D721Med (cell line): ENCODE measurements at regions not wholly inside any gene's neighbourhood (a gene's known extent, or its start where the extent isn't known, plus 50 kb on each side); places are given as distances from the start of the nearest gene placed in this dataset.

Experiments
- DNase-seq: peaks from one replicate; pipeline ENCODE4 v3.0.0; 2011; ENCODE audit warnings: low spot score; ENCODE audit not compliant: insufficient read length
- FAIRE-seq: peaks from 2 replicates; lab custom pipeline; 2011; peaks lifted over from hg19 to GRCh38; lab: Jason Lieb, UNC
- TF ChIP-seq, protein P1 (sequence below): IDR thresholded peaks from 2 replicates; pipeline ENCODE4 v1.5.1; 2012; ENCODE audit warnings: mild to moderate bottlenecking, control low read depth; ENCODE audit not compliant: insufficient read depth; ENCODE audit errors: missing control alignments

DNA sequence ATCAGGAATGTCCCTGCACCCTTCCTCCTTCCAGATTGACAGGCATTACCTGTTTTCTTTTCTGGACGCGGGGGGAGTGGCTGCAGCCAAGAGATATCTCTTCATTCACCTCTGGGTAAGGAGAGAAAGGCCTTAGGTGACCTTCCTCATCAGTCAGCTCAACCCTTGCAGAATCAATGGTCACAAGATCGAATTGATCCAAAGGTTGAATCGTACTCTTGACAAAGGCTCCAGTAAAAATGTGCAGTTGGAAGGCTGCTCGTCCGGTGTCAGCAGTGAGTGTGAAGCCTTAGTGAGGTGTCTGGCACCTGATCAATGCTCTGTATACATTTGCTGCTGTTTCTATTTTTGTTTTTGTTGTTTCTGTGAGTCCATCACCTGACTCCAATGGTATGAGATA is 282.6 kb upstream of the AJAP1 start:
- DNase-seq = no peak
- TF ChIP-seq, protein P1, sequence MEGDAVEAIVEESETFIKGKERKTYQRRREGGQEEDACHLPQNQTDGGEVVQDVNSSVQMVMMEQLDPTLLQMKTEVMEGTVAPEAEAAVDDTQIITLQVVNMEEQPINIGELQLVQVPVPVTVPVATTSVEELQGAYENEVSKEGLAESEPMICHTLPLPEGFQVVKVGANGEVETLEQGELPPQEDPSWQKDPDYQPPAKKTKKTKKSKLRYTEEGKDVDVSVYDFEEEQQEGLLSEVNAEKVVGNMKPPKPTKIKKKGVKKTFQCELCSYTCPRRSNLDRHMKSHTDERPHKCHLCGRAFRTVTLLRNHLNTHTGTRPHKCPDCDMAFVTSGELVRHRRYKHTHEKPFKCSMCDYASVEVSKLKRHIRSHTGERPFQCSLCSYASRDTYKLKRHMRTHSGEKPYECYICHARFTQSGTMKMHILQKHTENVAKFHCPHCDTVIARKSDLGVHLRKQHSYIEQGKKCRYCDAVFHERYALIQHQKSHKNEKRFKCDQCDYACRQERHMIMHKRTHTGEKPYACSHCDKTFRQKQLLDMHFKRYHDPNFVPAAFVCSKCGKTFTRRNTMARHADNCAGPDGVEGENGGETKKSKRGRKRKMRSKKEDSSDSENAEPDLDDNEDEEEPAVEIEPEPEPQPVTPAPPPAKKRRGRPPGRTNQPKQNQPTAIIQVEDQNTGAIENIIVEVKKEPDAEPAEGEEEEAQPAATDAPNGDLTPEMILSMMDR = no peak
- FAIRE-seq = no peak

DNA sequence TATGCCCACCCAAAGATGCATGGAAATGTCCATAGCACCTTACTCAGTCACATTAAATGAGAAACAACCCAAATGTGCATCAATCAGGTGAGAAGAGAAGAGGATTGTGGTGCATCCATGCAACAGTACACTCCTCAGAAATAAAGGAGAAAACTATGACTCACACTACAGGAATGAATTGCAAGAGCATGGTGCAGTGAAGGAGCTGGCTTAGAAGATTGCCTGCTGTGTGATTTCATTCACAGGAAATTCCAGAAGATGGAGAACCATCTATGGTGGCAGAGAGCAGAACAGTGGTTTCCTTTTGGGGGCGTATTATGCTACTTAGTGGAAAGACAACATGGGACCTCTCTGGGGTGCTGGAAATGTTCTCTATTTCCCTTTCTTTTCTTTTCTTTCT is 278.6 kb upstream of the AJAP1 start:
- TF ChIP-seq, protein P1 = no peak
- no peak for FAIRE-seq
- DNase-seq = no peak

DNA sequence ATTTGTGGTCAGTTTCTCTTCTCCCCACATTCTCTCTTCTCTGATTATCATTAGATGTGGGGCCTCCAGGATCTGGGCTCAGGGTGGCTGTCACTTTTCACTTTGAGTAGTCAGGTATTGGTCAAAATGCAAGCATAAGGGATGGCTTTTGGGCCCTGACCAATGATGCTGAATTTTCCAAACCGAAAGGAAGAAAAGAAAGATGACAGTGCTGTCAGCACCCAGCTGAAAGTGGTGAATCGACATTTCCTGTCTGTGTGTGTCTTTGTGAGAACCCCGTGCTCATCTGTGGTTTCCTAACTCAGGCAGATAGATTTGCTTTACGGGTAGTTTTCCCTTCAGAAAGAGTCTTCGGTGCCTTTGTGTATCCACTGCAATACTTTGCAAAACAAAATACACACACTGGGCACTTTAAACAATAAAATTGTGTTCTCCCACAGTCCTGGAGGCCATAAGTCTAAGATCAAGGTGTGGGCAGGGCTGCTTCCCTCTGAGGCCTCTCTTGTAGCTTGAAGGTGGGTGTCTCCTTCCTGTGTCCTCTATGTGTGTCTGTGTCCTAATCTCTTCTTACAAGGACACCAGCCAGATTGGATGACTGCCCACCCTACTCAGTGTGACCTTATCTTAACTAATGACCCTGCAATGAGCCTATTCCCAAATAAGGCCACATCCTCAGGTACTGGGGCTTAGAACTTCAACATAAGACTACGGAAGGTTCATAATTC is 274.8 kb upstream of the AJAP1 start:
- TF ChIP-seq, protein P1 = no peak
- DNase-seq = no peak
- no peak for FAIRE-seq

DNA sequence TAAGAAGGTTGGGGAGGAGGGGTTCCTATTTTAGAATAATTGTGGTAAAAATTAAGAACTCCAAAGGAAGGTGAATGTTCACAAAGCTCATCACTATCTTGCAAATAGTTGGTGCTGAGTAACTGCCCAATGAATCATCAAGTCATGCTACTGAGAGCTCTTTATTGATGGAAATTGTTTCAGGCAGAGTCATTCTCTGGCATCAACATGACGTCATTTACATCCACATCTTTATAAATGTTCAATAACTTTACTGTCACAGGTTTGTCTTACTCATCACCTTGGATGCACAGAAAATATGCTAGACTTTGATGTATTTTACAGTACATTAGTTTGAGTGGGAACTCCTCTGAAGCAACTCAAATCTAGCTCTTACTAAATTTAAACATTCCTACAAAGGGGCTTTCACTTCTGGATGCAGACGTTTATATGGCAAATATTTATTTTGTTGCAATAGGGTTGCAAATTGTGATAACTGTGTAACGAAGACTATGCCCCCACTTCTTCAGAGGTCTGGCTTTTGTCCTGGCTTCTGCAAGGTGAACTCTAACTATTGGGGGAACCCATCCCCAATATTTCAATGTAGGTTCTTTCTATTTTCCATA is 273.7 kb upstream of the AJAP1 start:
- FAIRE-seq (no peak), DNase-seq (no peak)
- TF ChIP-seq, protein P1 = no peak

DNA sequence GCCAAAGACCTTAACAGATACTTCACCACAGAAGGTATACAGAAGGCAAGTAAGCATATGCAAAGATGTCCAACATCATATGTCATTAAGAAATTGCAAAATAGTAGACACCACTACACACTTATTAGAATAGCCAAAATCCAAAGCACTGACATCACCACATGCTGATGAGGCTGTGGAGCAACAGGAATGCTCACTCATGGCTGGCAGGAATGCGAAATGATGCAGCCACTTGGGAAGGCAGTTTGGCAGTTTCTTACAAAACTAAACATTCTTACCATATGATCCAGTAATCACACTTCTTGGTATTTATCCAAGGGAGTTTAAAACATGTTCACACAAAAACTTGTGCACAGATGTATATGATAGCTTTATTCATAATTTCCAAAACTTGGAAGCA is 261.2 kb upstream of the AJAP1 start:
- no peak for DNase-seq
- TF ChIP-seq, protein P1 = no peak
- no peak for FAIRE-seq

DNA sequence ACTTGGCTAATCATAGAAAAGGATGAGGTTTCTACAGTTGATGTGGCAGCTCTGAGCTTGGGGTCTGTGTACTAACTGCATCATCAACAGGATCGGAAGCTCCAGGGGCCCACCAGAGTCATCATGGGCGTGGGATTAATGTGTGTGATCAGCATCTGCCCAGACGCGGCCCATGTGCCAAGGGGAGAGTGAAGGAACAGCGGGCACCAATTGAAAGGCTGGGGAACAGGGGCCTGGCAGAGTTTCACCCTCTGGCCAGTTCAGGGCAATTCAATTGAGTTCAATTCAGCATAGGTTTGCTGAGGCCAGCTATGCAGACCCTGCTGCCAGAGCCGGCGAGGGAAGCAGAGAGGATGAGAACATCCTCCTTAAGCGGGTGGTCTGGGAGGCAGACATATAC is 260.0 kb upstream of the AJAP1 start:
- FAIRE-seq = no peak
- TF ChIP-seq, protein P1 = no peak
- no peak for DNase-seq

DNA sequence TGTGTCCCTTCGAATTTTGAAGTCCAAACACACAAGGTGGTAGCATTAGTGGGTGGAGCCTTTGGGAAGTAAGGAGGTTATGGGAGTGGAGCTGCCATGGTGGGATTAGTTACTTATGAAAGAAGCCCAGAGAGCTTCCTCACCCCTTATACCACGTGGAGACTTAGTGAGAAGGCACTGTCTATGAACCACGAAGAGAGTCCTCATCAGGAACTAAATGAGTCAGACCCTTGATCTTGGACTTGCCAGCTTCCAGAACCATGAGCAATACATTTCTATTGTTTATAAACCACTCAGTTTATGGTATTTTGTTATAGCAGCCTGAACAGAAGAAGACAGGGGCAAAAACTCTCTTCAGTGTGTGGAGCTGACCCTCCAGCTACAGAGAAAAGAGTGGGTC is 259.3 kb upstream of the AJAP1 start:
- no peak for DNase-seq
- FAIRE-seq = no peak
- TF ChIP-seq, protein P1 = no peak
